HG02798 (cell line): ENCODE measurements at regions not wholly inside any gene's neighbourhood (a gene's known extent, or its start where the extent isn't known, plus 50 kb on each side); places are given as distances from the start of the nearest gene placed in this dataset.

ENCODE experiments used
- ATAC-seq: cut with Tn5 transposase; IDR thresholded peaks from one replicate; pipeline ENCODE4 v1.9.1; 2021; ENCODE audit warnings: mild to moderate bottlenecking; ENCODE audit not compliant: unreplicated experiment, poor library complexity

GRCh38 chr5:124064956-124065355 is 553.0 kb downstream of the CSNK1G3 start:
- no peak for ATAC-seq

- ATAC-seq, result no peak
Measured at GRCh38 chr5:124061663-124062062, 549.7 kb downstream of the CSNK1G3 start.

- no peak for ATAC-seq
Measured at GRCh38 chr5:124061068-124061430, 549.1 kb downstream of the CSNK1G3 start.

GRCh38 chr5:124060413-124061067 is 548.6 kb downstream of the CSNK1G3 start:
- no peak for ATAC-seq

- no peak for ATAC-seq
Measured at GRCh38 chr5:124060011-124060410, 548.0 kb downstream of the CSNK1G3 start.

- ATAC-seq, result no peak
Measured at GRCh38 chr5:124059200-124059599, 547.2 kb downstream of the CSNK1G3 start.

- ATAC-seq, result no peak
Measured at GRCh38 chr5:124057724-124058231, 545.8 kb downstream of the CSNK1G3 start.

GRCh38 chr5:124056991-124057723 is 545.2 kb downstream of the CSNK1G3 start:
- ATAC-seq, result peak; percentile 41

GRCh38 chr5:124056326-124056990 is 544.5 kb downstream of the CSNK1G3 start:
- peak; percentile 78 for ATAC-seq

GRCh38 chr5:124055751-124056150 is 543.8 kb downstream of the CSNK1G3 start:
- ATAC-seq, result no peak

- peak; percentile 36 for ATAC-seq
Measured at GRCh38 chr5:124054564-124054963, 542.6 kb downstream of the CSNK1G3 start.

GRCh38 chr5:124053340-124053739 is 541.4 kb downstream of the CSNK1G3 start:
- ATAC-seq, result no peak

- no peak for ATAC-seq
Measured at GRCh38 chr5:124052201-124052600, 540.2 kb downstream of the CSNK1G3 start.

GRCh38 chr5:124050120-124050770 is 538.3 kb downstream of the CSNK1G3 start:
- ATAC-seq, result no peak

- ATAC-seq, result no peak
Measured at GRCh38 chr5:124045412-124045811, 533.4 kb downstream of the CSNK1G3 start.

GRCh38 chr5:124044613-124045012 is 532.6 kb downstream of the CSNK1G3 start:
- ATAC-seq, result no peak

GRCh38 chr5:124043456-124043855 is 531.5 kb downstream of the CSNK1G3 start:
- no peak for ATAC-seq

GRCh38 chr5:124040799-124041198 is 528.8 kb downstream of the CSNK1G3 start:
- no peak for ATAC-seq

GRCh38 chr5:124039410-124039809 is 527.4 kb downstream of the CSNK1G3 start:
- ATAC-seq, result no peak

GRCh38 chr5:124036786-124037185 is 524.8 kb downstream of the CSNK1G3 start:
- ATAC-seq, result no peak

- ATAC-seq, result peak; percentile 92
Measured at GRCh38 chr5:124034963-124035362, 523.0 kb downstream of the CSNK1G3 start.
